ENCODE measurements at regions not wholly inside any gene's neighbourhood (a gene's known extent, or its start where the extent isn't known, plus 50 kb on each side); places are given as distances from the start of the nearest gene placed in this dataset.

DNA sequence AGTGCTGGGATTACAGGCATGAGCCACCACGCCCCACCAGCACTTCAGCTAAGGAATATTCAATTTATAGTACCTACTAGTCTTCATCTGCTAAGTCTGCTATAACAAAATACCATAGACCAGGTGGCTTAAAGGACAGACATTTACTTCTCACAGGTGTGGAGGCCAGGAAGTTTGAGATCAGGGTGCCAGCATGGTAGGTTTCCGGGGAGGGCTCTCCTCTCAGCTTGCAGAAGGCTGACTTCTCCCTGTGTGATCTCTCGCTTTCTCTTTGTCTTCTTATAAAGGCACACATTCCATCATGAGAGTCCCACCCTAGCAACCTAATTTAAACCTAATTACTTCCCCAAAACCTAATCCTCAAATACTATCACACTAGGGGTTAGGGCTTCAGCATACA is 433.0 kb downstream of the INSC start:
- H3K27me3 ChIP-seq: no peaks in the 10 kb centered on the region
- WGBS (ENCODE audit: insufficient coverage, low coverage, low lambda C conversion rate, missing lambda C conversion rate): 73% methylated on average over 3 of the region's 3 CpGs
- intact Hi-C loops (cut with DNase I): no loop called here
- no peak overlapping the region for H3K27ac ChIP-seq
- ATAC-seq (no peak), DNase-seq (no peak)
- H3K4me3 ChIP-seq: no peak overlapping the region
- no peaks in the 10 kb centered on the region for H3K9me3 ChIP-seq
- H3K4me1 ChIP-seq: no peaks in the 10 kb centered on the region
- no peaks in the 10 kb centered on the region for H3K36me3 ChIP-seq
- TF ChIP-seq POLR2A (IDR thresholded peaks at IDR 0.05) (no peak), CTCF (IDR thresholded peaks at IDR 0.05) (no peak)

GRCh38 chr11:15551901-15552851 is 437.5 kb downstream of the INSC start:
- DNase-seq (no peak), ATAC-seq (no peak)
- Histone ChIP-seq H3K27me3 (no peaks in the 10 kb centered on the region), H3K27ac (no peak overlapping the region), H3K9me3 (no peaks in the 10 kb centered on the region), H3K4me3 (no peak overlapping the region), H3K36me3 (no peaks in the 10 kb centered on the region), H3K4me1 (no peaks in the 10 kb centered on the region)
- TF ChIP-seq CTCF (IDR thresholded peaks at IDR 0.05): no peak
- TF ChIP-seq POLR2A (IDR thresholded peaks at IDR 0.05): no peak
- WGBS (ENCODE audit: insufficient coverage, low coverage, low lambda C conversion rate, missing lambda C conversion rate): 73% methylated on average over 3 of the region's 4 CpGs
- intact Hi-C loops (cut with DNase I): no loop called here

DNA sequence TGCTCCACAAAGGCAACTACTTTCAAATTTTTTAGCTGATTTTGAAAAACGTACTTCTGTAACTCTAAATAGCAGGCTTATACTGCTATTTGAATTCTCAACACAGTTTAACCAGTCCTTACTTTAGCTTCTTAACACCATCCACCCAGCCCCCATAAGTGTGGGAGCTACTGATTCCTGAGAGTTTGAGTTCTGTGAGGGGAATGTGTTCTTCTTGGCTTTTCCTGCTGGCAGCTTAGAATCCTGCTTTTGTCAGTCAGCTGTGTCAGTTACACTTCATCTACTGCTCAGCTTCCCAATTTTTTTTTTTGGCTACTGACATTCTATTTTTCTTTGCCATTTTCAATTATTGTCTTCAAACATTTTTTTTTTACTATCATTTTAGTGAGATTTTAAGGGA is 440.4 kb downstream of the INSC start:
- DNase-seq: no peak
- 64% methylated on average over 1 of the region's 1 CpG for whole genome bisulfite sequencing (ENCODE audit: insufficient coverage, low coverage, low lambda C conversion rate, missing lambda C conversion rate)
- no peak for TF ChIP-seq POLR2A (IDR thresholded peaks at IDR 0.05)
- no peak for TF ChIP-seq CTCF (IDR thresholded peaks at IDR 0.05)
- H3K9me3 ChIP-seq: no peaks in the 10 kb centered on the region
- intact Hi-C loops (cut with DNase I): no loop called here
- no peak for ATAC-seq
- H3K27me3 ChIP-seq: no peaks in the 10 kb centered on the region
- no peaks in the 10 kb centered on the region for H3K36me3 ChIP-seq
- H3K4me1 ChIP-seq: no peaks in the 10 kb centered on the region
- no peak overlapping the region for H3K4me3 ChIP-seq
- H3K27ac ChIP-seq: no peak overlapping the region

- ATAC-seq (no peak), DNase-seq (no peak)
- Histone ChIP-seq H3K9me3 (no peaks in the 10 kb centered on the region), H3K36me3 (no peaks in the 10 kb centered on the region), H3K27ac (no peak overlapping the region), H3K4me3 (no peak overlapping the region), H3K4me1 (no peaks in the 10 kb centered on the region), H3K27me3 (no peaks in the 10 kb centered on the region)
- TF ChIP-seq POLR2A (IDR thresholded peaks at IDR 0.05): no peak
- TF ChIP-seq CTCF (IDR thresholded peaks at IDR 0.05): no peak
- WGBS (ENCODE audit: insufficient coverage, low coverage, low lambda C conversion rate, missing lambda C conversion rate): 55% methylated on average over 2 of the region's 2 CpGs
- intact Hi-C loops (cut with DNase I): no loop called here
Observed at GRCh38 chr11:15557457-15558230, 442.9 kb downstream of the INSC start.

Data from right lobe of liver (tissue), 6 donors.